CD4-positive, alpha-beta T cell treated with Interleukin-17A for 1 hour (primary cell): ENCODE measurements at regions not wholly inside any gene's neighbourhood (a gene's known extent, or its start where the extent isn't known, plus 50 kb on each side); places are given as distances from the start of the nearest gene placed in this dataset.
"Not testable (repeated sequence)": the region's sequence is repeated elsewhere in the genome, so short reads cannot be mapped to it uniquely, and the experiment has no call there.

Experiments
- DNase-seq: peaks from one replicate; pipeline ENCODE4 v3.0.0-alpha.2; 2020

DNA sequence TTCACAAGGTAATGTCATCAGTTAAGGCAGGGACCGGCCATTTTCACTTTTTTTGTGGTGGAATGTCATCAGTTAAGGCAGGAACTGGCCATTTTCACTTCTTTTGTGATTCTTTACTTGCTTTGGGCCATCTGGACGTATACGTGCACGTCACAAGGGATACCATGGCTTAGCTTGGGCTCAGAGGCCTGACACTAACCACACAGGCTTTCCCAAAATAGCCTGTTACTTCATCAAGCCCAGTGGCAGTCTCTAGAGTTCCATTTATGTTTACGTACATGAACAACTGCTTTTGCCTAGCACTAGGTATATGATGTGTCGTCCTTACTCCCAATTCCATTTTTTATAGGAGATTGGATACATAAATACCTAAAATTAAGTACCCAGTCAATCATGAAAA lies 237.9 kb downstream of the C7orf25 start:
- DNase-seq = no peak

DNA sequence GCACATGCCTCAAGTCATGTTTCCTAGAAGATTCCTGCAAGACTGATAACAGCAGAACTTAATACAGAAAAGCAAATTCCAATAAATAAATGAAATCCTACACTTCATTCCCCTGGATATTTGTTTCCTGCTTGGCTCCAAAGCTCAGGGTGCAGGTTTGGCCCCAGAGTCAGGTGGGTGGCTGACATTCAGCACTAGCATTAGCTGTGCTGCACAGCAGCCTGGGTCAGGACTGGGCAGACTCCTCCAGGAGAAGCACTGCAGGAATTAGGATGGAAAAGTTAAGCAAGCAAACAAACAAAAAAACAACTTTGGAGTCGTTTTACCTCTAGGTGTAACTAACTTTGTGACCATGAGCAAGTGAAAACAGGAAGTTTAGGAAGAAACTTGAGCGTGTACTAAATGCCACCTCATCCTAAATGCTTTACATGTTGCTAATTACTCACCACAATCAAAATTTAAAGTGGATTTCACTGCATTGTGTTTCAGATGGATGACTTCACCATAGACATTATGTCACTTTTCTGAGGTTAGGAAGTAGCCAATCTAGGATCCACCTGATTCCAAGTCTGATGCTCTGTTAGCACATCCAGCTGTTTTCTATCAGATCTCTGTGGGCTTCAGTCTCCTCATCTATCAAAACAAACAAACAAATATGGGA lies 239.4 kb downstream of the C7orf25 start:
- no peak for DNase-seq

DNA sequence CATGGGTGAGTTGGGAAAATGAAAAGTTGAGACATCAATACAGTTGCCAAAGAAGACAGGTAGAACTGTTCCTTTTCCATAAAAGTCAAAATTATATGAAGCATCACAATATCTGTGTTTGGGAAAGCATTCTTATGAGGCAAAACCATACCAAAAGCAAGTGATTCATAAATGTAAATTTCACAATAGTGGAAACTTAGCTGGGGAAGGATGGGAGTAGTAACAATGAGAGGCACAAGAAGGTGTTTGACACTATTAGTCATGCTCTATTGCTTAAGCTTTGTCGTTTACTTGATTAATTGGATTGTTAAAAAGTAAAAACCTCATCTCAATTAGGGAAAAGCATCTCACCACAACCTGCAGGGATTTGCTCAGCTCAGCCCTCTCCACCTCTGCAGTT lies 240.2 kb downstream of the C7orf25 start:
- no peak for DNase-seq

DNA sequence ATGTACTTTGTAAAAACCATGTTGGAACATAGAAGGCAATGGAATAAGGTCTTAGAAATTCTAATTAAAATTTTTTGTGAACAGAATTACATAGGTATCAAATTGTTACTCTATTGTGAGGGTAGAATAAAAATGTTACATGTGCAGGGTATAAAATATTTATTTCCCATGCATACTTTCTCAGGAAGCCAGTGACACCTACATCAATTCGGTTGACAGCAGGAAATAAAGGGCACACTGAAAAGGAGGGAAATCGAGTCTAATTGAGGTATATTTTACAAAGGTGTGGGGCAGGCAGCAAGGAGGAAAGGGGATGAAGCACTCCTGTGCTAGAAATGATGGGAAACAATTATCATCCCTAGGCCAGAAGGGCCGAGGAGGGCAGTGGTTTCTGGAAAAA lies 244.9 kb downstream of the C7orf25 start:
- DNase-seq = no peak

DNA sequence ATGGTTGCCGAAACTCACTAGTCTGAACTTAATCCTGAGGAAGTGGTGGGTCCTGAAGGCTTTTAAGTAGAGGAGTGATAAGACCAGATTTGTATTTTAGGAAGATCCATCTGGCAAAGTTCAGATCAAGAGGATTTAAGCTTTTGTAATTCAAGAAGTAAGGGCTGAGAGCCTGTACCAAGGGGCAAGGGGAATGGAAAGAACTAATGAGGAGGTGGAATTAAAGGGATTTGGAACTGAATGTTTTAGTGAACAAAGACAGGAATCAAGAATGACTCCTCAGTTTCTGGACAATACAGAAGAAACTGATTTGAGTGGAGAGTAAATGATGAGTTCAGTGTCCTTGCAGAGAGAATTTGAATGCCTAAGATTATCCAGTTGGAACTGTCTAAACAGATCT lies 249.0 kb downstream of the C7orf25 start:
- DNase-seq = no peak

DNA sequence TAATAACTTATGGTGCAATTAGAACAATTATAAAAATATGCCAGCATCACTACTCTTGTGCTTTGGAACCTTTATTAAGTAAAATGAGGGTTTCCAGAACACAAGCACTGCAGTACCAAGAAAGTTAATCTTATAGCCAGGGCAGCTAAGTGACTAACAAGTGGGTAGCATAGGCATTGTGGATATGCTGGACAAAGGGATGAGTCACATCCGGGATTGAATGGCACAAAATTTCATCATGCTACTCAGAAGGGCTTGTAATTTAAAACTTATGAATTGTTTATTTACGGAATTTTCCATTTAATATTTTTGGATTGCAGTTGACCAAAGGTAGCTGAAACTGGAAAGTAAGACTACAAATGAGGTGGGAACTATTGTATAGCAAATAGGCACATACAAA lies 250.6 kb downstream of the C7orf25 start:
- no peak for DNase-seq

DNA sequence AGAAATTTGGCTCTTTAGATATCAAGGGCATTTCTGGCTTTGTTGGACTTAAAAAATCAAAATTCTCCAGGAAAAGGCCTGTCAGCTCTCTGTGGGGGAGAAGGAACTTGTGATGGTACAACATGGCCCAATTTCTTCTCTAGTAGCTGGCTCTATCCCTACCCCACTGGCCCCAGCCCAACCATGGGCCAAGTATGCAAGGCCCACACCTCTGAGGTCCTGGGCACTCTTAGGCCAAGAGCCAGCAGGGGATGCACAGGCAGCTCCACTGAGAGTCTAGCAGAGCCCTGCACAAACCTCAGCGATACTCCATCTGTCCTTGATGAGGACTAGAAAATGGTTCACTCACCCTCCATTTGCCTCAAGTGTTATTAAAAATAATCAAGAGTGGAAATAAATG lies 261.2 kb downstream of the C7orf25 start:
- no peak for DNase-seq

DNA sequence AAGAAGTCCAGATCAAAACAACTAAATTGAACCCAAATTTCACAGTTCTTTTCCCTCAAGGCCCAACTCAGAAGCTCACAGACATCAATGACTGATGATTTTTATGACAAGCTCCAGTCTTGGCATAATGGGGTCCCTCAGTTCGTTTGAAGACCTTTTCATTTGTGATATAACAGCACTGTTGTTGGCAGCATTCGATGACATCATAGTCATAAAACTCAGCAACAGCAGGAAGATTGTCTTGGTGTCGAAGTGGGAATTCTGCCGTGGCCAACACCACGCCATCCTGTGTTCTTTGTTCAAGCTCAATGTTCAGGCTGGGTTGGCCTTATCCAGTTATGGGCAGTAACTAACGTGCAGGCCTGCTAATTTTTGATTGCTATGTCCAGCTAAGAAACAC lies 261.7 kb downstream of the C7orf25 start:
- no peak for DNase-seq

DNA sequence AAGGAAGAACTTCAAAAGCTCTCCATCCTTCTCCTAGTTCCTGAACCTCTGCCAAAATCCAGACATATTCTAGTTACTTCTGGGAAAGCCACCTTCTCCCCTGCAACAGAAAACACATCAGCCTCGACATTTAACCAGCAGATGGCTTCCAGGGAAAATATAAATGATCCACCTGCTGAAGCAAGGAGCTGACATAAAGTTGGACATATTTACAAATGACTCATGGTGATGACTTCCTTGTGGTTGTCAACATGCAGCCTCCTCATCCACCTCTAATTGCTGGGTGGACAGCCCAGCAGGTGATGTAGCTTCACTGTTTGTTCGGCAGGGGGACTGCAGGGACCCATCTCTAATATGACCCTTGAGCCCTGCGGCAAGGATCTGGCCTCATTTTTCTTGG lies 266.0 kb downstream of the C7orf25 start:
- DNase-seq = no peak

DNA sequence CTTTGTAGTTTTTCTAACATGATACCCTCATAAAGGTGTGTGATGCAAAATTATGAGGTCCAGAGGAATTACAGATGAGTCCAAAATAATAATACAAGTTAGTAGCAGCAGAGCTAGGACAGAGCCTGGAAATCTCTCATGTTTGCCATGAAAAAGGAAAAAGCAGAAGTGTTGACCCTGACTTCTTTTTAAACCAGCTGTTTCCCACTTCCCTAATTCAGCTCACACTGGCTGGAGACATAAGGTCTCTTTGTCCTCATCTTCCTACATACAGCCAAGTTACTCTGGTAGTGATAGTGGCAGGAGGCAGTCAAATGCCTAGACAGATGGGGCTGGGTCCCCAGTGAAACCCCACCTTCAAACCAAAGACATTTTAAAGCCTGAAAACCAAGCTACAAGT lies 269.2 kb downstream of the C7orf25 start:
- DNase-seq = no peak

DNA sequence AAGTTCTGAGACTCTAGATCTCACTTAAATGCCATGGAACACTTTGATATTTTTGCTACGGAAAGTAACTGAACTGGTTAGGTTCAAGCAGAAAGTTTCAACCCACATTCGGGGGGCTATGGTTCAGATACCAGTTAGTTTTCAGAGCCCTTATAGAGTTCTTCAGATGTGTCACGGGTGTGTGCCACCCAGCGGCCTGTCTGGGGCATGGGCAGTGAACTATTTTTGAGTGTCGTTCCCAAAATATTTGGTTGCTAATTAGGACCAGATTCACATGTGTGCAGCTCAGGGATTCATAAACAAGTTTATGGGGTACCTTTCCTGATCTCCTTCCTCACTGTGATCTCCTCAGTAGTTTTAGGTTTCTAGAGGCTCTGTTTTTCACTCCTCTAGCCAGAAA lies 271.9 kb downstream of the C7orf25 start:
- no peak for DNase-seq

DNA sequence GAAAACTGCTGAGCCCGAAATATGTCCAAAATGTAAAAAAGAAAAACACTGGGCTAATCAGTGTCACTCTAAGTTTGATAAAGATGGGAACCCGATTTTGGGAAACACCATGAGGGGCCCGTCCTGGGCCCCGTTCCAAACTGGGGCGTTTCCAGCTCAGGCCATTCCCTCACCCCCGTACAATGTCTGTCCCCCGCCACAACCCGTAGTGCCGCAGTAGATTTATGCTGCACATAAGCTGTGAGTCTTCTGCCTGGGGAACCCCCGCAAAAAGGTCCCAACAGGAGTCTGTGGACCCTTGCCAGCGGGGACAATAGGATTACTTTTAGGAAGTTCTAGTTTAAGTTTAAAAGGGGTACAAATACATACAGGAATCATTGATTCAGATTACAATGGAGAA lies 275.5 kb downstream of the C7orf25 start:
- DNase-seq = not testable (repeated sequence)

DNA sequence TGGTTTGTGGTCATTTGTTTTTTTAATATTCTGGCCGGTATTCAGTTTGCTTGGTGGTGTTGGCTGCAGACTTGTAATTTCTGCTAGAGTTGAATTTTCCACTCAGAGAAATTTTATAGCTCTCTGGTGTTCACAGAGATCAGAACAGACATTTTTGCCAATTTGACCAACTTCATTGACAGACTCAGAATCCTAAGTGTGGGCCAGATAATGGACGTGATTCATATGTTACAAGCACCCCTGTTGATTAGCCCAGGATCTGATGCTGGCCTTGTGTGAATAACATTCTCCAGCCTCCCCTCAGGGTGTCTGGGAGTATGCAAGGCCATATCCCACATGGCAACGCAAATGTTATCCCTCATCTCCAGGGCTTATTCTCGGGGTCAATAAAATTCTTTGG lies 283.8 kb downstream of the C7orf25 start:
- no peak for DNase-seq

DNA sequence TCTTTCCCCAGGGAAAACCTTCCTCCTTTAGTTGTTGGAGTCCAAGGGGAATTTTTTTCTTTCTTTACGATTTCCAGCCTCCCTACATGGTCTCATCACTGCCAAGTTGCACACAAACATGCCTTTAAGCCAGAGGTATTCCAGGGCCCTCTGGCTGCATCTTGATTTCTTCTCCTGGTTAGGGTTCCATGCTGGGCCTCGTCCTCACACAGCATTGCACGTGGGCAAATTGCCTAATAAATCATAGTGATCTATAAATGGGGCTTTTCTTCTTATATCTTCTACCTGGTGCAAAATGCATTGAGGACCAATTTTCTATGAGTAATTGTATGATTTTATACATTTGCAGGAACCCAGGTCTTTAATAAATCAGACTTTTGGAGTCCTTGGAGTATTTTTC lies 284.2 kb downstream of the C7orf25 start:
- no peak for DNase-seq

DNA sequence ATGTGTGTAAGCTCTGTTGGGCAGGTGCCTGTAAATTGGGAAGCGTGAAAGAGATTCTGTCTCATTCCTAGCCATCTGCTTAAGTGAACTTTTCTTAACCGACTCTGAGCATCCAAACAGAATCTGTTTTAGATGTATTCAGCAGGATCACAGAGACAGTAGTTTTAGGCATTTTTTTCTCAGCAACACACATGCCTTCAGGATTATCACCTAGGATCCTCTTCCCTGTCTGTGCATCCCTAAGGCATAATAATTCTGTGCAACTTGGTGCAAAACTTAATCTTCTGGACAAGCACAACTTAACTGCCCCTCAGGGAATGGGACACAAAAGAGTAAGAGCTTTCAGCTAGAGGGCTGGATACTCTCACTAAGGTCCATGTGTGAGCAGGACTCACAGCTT lies 284.8 kb downstream of the C7orf25 start:
- DNase-seq = no peak

DNA sequence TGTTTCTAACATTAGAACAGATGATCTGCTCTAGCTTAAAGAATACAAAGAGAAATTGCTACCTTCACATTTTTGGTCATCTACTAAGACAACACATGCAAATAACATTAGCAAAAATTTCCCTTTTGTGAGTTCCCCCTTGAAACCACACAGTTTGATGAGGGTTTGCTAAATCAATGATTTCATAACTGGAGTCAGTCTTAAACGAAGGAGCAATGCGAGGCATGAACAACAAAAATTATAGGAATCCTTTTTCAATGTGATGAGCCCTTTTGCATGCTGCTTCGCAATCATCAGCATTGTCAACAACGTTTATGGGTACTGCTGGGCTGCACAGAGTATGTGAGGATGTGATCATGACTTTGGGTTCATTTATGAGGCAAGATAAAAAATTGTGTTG lies 286.4 kb downstream of the C7orf25 start:
- no peak for DNase-seq

DNA sequence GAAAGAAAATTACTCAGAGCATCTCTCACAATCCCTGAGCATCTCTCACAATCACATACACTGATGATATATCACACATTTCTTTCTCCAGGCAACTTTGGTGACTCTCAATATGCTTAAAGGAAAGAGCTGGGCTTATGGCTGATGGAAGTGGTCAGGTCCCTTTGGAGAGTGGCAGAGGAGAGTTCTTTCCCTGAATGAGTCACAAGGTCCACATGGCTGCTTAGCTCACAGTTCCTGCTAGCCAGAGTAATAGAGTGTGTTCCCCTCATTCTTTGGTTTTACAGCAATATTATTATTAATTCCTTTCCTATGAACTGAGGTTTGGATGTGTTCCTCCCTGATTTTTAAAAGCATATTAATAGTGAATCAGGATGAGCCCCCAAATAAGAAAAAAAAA lies 287.4 kb downstream of the C7orf25 start:
- no peak for DNase-seq

DNA sequence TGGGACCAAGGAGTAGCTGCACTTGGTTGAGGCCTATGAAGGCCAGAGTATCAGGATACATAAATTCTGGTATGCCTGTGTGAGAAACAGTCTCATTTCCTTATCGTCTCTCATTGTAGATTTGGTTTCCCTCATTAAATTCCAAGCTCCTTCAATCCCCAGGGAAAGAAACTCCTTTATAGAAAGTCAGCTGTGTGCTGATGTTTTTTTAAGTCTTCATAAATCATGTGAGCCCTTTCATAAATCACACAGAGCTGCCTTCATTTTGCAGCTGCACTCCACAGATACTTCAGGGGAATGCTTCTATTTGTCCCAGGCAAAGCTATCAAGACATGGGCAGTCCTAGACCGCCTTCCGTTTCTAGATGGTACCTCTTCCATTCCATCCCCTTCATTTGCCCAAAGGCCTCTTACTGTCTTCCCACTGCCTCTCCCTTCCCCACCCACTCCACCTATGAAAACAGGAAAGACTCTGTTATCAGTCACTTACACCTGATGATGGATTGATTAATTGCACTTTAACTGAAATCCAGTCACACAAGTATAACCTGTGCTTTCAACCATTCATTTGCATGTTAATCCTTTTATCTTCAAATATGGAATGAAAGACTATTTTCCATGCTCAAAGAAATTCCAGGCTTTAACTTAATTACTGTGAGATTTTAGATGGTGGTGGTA lies 290.2 kb downstream of the C7orf25 start:
- no peak for DNase-seq

DNA sequence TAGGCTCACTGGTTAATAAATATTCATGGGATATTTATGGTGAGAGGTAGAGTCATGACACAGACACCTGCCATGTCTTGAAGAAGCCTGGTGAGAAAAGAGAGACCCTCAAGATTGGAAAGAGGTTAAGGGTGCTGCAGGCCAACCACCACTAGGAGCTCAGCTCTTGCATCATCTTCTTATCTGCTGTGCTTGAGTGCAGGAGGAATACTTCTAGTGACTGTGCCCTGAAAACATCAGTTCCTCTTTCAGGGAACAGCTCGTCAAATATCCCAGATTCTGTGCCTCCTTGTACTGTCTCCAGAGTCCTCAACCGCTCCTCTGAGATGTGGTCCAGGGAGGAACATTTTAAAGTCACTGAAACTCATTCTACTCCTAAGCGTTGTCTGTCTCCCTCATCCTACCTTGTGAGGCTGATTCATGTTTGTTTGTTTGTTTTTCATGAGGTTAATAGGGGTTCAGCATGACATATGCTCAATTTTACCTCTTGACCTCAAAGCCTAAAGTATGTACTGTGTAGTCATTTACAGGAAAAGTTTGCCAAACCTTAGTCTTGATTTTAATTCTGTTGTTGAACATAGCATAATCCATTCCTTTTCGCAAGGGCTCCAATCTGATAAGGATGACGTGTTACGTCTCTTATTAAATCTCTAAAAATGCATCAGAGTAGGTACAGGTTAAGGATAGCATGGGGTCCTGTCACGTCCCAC lies 293.1 kb downstream of the C7orf25 start:
- DNase-seq = no peak

DNA sequence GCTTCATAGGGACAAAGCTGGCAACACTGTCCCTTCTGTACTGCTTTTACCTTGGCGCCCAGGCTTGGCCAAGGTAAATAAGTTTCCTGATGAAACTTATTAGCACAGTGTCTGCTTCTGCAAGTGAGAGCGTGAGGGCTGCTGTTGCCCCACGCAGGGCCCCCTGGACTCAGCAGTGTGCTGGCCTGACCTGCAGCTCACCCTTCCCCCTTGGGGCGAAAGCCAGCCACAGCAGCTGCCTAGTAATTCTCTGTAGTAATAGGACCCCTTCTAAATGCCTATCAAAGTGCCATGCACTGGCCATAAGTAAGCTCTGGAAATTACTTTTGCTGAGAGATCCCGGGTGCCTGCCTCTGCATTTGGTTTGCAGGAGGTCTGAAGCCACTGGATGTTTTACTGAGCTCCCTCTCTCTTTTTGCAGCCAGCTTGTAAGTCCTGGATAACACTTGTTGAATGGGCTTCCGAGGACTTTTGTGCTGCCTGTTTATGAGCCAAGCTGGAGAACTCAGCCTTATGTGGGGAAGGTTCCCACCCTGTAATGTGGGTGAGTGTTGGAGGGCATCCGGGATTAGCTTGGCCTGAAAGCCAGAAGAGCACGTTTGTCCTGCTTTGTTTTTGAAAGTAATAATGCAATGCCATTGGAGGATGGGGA lies 293.9 kb downstream of the C7orf25 start:
- DNase-seq = no peak

DNA sequence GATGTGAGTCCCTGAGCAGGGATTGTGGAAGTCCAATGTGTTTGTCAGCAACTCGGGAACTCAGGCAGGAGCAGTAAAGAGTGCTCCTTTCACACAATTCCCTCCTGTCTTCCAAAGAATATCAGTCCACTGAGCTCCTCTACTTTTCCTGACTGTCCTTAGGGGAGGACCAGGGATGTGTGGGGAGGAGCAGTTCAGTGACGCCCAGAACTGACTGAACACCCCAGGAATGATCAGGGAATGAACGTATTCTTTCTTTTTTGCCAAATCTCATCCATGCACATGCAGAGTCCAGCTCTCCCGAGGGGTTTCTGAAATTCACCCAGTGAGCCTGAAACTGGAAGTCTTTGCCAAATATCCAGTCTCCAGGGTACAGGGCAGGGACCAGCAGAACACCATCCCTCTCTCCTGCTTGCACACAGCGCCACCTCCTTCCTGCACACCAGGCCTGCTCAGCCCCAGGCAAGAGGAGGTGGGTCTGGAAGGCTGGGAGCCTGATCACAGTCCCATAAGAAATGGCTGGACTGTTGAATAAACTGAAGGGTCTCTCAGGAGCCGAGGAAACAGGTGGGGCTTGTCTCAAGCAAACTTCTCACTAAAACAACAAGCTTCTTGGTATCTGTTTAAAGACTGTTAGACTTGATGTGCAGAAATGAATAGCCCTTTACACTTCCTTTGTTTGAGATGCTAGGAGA lies 294.7 kb downstream of the C7orf25 start:
- DNase-seq = no peak

DNA sequence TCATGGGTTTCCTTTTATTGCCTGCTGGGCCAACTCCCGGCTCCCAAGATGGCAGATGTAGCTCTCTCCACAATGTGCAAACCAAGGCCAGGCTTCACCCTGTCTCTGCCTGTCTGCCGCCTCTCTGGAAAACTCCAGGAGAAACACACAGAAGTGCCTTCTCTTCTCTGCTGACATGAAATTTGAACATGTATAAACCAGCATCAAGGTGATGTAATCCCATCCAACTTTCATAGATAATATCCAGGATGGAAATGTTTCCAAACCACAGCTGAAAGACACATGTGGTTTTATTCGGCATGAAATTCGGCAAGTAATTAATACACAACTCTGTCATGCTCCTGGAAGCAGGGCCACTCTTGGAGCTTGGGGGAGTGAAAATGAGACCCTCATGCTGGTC lies 297.2 kb downstream of the C7orf25 start:
- no peak for DNase-seq

DNA sequence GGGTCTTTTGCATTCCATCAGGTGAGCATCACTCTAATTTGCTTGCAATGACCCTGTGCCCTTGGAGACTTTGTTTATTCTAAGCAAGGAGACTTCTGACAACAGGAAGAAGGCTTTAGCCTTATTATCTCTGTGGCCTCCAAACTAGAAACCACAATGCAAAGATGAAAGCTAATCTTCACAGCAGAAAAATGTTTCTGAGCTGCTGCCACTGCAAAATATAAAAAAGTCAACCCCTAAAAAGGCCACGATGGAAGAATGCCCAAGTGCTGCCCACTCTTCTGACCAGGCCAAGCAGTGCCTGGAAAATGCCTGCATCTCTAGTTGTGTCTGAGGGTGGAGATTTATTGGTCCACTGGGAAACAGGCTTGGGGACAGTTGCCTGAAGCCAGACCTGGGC lies 299.9 kb downstream of the C7orf25 start:
- peak; percentile 1 for DNase-seq
